GM21825 (cell line): ENCODE measurements at regions not wholly inside any gene's neighbourhood (a gene's known extent, or its start where the extent isn't known, plus 50 kb on each side); places are given as distances from the start of the nearest gene placed in this dataset.
"Not testable (repeated sequence)": the region's sequence is repeated elsewhere in the genome, so short reads cannot be mapped to it uniquely, and the experiment has no call there.

Experiments used
- ATAC-seq: cut with Tn5 transposase; IDR thresholded peaks from one replicate; pipeline ENCODE4 v1.9.1; 2021; ENCODE audit warnings: mild to moderate bottlenecking, moderate library complexity; ENCODE audit not compliant: unreplicated experiment

DNA sequence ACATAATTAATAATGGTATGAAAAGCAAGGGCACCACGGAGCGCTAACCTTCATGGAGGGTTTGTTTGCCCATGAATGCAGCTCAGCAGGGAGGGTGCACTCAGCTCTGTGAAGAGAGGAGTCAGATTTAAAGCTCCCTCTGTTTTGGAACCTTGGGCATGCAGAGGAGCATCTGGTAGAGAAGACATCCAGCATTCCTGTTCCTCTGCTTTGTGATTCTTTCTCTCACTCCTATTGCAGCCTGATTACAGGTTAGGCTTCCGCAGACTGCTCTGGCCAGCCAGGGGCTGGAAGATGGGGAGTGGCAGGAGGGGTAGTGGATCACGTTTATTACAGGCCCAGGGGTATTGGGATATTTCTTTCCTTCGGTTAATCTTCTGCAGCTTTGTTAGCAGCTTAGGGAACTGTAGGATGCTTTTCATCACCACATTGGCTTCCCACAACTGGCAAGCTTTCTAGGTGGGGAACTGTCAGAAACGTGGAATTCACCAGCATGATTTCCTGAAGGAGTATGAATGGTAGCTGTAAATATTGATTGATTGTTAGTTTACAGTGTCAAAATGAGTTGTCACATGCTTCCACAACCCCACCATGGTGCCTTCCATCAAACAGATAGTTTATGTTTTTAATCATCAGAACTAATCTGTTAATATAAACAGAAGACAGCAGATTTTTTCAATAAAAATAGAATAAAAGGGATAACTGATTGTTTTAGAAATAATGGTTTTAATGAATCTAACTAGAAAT lies 201.1 kb downstream of the VAPA start:
- ATAC-seq: no peak

DNA sequence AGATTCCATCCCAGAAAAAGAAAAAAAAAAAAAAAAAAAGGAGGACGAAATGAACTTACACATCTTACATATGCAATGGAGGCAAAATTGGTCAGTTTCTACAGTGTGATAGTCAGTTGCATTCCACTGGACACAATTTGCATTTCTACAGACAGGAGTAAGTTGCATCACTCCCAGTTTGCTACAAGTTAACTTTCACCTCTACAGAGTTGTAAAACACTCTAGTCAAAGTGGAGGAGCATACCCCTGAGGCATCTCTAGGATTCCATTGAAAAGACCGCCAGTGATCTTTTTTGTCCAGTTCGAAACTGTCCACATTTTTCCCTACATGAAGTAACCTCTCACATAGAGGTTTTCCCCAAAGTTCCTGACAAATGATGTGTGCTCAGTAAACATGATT lies 202.8 kb downstream of the VAPA start:
- no peak for ATAC-seq

DNA sequence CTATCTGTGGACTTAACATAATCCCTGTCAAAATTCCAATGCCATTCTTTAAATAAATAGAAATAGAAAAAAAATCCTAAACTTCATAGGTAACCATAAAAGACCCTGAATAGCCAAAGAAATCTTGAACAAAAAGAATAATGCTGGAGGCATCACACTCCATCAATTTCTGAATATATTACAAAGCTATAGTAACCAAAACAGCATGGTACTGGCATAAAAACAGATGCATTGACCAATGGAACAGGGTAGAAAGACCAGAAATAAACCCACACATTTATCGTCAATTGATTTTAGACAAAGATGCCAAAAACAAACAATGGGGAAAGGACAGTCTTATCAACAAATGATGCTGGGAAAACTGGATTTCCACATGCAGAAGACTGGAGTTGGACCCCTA lies 205.7 kb downstream of the VAPA start:
- no peak for ATAC-seq

DNA sequence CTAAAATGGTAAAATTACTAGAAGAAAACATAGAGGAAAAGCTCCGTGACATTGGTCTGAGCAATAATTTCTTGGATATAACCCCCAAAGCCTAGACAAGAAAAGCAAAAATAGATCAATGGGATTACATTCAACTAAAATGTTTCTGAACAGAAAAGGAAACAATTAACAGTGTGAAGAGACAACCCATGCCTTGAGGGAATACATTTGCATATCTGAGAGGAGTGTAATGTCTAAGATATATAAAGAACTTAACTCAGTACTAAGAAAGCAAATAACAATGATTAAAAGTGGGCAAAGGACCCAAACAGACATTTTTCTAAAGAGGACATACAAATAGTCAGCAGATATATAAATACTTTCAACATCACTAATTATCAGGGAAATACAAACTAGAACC lies 206.2 kb downstream of the VAPA start:
- no peak for ATAC-seq

DNA sequence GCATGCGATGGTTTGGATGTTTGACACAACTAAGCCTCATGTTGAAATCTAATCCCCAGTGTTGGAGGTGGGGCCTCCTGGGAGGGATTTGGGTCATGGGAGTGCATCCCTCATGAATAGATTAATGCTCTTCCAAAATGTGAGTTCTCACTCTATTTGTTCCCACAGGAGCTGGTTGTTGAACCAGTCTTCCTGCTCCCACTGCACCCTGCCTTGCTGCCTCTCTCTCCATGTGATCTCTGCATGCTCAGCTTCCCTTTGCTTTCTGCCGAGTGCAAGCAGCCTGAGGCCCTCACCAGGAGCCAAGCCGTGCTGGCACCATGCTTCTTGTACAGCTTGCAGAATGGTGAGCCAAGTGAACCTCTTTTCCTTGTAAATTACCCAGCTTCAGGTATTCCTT lies 206.8 kb downstream of the VAPA start:
- no peak for ATAC-seq

DNA sequence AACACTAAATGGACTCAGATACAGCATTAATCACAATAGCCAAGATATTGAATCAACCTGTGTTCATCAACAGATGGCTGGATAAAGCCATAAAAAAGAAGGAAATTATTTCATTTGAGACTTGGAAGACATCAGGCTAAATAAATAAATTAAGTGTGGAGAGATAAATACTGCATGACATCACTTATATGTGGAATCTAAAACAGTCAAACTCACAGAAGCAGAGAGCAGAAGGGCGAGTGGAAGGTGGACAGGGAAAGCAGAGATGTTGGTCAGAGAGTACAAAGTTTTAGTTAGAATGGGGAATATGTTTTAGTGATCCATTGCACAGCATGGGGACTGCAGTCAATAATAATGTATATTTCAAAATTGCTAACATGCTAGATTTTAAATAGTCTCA lies 207.2 kb downstream of the VAPA start:
- no peak for ATAC-seq

DNA sequence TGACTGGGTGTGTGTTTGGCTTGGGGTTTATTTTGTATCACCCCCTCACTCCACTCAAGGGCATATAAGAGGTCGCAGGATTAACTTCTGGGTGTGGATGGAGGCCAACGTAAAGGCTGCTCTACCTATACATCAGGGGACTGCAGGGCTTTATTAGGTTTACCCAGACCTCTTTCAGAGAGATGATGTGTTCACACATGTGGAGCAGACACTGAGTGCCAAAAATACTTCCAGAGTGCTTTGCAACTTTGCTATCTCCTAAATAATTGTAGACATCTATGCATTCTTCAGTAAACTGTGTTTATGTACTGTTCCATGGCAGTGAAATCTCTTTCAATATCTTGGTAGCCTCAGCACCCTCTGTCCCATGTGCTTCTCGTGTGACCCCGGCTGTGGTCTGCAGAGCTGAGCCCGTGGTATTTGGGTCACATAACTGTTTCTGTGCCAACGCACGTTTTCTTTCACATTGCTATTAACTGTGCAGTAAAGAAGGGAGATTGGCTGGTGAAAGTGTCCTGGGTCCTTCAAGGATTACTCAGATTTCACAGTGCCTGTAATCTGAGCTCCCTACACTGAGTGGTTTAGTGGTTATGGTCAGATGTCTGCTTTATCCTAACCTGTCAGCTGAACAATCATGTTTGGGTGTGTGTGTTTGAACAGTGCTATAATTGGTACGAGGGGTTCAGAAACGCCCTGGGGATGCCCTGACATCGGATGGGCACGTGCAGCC lies 208.1 kb downstream of the VAPA start:
- ATAC-seq: no peak

DNA sequence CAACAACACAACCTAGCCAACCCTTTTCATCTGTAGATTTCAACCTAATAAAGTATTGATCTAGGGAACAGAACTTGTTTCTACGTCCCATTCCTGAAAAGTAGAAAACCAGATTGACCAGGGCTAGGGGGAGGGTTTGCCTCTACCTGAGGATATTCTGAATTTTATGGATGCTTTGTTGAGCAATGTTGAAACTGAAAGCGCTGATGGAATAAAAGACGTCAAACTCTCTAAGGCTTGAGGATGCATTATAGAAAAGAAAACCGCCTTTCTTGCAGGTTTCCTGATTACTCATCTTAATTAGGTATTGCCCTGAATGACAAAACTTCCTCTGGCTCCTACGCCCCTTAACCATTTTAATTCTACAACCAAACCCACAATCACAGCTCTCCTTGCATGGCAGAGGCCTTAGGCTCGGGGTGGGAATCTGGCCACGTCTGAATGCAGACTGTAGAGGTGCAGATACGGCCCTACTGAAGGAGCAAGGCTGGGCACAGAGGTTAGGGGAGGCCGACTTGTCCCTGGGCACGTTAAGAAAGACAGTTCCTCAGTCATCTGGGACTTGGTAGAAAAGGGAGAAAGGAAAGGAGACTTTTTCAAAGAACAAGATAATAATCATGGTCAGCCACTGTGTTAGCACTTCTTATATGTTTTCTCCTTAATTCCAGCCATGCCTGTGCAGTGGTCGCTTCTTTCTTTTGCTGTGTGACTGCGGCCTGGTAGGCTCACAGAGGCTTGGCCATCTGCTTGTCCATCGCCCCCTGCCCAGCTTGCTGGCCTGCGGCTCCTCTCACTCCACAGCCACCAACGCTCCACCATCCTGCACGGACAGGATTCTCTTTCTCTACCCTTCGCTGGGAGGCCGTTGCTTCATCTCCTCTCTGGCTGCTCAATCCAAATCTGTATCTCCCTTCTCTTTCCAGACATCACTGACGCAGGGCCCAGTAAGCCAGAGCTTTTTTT lies 209.5 kb downstream of the VAPA start:
- ATAC-seq: no peak

DNA sequence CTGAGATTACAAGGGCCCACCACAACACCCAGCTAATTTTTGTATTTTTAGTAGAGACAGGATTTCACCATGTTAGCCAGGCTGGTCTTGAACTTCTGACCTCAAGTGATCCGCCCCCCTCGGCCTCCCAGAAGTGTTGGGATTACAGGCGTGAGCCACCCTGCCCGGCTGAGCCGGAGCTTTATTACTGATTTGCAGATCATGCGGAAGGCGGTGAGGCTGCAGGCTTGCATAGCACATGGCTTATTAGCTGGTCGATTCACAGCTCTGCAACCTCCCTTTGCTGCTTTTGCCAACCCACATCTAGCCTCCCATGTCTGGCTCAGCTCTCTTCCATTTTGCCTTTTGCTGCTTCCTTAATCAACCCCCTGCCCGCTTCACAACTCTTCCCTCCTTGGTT lies 210.3 kb downstream of the VAPA start:
- no peak for ATAC-seq

DNA sequence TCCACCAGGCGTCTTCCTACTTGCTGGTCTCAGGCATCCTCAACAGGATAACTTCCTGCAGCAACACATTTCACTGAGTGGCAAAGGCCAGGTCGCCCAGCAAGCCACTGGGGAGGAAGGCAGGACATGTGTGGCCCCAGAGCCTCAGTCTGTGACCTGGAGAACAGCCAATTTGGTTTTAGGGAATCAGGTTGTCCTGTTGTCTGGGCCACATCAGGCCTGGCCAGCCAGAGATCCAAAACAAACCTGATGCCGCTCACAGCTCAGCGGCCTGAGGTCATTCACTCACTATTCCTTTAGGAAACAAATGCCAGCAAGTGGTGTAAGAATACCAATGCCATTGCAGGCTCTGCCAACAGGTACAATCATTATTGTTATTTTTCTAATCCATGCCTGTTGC lies 210.7 kb downstream of the VAPA start:
- no peak for ATAC-seq

DNA sequence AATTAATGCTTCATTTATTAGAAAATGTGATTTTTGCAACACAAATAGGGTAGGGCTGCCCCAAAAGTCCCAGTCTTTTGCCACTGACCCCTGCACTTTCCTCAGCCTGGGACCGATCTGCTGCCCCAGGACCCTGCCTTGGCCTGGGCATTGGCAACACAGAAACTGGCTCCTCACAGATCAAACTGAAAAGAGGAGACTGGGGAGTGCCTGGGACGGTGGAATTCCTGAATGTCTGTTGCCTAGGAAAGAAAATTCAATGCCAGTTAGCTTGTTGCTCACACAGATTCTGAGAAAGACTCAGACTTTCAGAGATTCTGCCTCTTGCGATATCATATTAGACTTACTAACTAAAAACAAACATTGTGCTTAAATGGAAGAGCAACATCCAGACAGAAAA lies 211.2 kb downstream of the VAPA start:
- ATAC-seq: no peak

DNA sequence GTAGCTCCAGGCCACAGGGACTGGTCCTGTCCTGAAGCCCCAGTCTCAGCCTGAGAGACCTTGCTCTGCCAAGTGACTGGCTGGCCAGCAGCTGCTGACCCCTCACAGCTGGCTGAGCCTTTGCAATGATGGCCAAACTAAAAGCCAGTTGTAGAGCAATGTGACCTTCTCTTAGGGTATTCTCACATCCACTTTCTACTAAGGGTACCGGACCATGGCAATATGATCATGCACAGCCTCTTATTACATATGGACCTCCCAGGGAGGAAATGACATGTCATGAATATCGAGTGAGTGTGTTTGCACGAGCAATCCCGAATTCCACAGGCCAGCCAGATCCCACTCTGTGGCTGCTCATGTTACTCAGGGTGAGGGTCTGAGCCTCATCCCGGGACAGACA lies 213.9 kb downstream of the VAPA start:
- ATAC-seq: no peak

DNA sequence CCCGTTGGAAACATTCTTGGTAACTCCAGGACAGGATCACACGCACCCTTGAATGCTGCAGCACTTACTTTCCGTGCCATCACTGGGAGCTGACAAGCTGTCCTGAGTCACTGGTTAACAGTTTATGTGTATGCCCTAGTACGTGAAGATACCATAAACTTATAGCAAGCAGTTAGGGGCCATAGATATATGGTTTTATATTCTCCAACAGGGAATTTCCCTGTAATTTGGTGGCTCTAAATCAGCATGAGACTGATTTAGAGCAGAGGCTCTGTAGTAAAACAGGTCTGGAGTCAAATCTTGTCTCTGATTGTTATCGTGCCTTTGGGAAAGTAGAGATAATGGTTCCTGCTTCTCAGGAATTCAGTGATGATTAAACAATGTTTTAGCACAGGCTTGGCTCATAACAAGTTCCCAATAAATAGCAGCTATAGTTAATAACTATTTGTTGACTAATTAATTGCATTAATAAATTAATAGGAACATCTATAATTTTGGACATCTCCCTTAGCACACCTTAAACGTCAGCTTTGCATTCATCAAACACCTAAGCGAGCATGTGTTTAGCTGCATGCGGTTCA lies 215.2 kb downstream of the VAPA start:
- ATAC-seq: no peak

DNA sequence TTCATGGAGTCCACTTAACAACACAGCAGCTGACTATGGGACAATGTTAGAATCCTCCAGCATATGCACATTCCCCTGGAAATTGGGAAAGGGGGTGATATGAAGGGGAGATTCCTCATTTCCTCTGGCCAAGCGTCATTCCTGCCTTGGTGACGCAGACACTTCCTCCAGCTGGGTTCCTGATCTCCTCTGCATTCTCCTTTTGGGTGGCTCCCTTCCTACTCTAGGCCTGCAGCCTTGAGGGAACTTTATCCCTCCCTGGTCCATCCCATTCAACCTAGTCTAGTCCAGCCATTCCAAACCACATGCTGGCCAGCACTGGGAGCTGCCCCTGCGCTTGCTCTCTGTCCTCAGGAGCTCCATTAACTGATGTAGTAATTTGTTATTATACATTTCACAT lies 216.8 kb downstream of the VAPA start:
- no peak for ATAC-seq

DNA sequence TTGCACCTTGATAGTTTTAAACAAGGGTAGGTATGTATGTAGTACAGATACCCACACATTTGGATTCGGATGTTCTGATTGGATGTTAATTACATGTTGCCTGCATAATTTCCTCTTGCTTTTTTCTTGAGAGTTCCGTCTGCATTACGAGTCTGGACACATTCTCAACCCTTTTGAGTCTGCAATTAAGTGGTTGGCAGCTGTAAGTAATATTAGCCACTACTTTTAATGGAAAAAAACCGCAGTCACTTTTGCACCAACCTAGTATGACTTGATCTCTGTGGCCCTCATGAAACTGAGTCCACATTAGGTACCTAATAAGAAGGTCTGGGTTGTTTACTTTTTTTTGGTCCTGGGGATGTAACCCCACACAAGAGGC lies 217.3 kb downstream of the VAPA start:
- ATAC-seq: no peak

DNA sequence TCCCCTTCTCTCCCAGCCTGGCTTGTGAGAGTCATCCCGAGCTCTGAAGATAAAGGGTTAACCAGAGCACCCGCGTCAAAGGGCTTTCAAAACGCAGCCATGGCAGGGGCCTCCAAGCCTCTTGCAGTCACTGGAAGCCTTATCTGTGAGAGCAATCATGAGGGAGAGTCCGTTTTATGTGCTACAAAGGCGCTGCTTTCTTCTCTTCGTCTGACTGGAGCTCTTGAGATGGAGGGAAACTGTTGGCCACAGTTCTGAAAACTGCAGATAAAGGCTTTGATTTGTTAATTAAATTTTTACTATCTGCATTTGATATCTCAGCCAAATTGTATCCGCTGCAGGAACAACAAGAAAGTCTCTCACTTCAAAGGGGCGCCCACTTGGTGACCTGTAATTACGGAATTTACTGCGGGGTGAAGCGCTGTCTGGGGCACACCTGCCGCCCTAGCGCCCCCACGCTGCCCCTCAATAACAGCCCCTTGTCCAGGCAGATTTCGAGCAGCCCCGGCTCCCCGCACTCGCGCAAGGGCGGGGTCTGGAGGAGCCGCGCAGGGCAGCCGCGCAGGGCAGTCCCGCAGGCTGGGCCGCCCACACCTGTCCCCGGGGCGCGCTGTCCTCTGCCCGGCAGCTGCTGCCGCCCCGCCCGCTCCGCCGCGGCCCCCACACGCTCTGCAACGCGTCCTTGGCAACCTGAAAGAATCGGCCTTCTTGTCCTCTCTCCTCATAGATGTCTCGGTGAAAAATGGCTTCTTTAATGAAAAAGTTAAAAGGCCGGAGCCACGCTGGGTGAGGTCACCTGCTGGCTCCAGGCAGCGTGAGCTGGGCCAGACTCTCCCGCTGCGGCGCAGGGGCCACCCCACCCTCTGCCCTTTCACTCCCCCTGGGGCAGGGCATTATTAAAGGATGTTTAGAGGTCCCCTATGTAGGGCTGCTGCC lies 217.9 kb downstream of the VAPA start:
- no peak for ATAC-seq

DNA sequence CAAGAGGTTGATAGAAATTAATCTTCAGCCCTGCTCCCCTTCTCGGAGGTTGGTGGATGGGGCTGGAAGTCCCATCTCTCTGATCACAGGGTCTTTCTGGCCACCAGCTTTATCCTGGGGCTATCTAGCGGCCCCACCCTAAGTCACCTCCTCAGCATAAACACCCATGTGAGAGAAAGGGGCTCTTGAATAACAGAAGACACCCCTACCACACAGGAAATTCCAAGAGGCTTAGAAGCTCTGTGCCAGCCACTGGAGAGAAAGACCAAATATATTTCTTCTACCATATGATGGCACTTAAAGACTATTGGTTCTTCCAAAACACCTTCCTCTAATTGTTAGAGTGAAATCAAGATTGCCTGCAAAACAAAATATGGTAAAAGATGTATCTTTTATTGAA lies 219.7 kb downstream of the VAPA start:
- no peak for ATAC-seq

DNA sequence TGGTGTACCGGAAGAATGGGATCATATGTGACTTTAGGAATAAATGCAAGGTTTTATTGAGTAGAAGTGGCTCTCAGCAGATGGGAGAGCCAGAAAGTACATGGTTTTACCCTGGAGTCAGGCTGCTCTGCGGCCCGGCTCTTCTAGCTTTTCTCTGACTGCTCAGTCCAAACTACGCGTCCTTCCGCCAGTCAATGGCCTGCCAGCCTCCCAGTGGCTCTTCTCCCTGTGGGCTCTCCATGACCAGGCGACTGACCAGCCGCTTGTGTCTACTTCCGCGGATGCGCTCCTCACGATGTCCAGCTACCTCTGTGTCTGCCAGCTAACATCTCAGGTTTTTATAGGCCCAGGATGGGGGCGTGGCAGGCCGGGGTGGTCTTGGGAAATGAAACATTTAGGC lies 220.4 kb downstream of the VAPA start:
- ATAC-seq: no peak

DNA sequence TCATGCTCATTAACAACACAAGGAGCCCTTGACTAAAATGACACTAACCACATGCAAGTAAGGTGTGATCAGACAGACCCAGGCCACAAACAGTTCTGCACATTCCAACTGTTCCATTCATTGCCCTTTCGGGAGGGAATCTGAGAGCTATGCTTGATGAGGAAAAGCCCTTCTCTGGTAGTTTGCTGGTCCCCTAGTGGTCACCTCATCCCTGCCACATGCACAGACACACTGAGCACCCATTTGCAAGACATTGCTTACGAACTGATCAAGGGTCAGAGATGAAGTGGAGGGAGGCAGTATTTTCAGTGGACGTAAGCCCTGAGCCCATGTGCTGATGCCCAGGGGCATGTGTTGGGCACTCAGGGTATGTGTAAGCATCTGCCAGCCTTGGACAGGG lies 220.9 kb downstream of the VAPA start:
- not testable (repeated sequence) for ATAC-seq

DNA sequence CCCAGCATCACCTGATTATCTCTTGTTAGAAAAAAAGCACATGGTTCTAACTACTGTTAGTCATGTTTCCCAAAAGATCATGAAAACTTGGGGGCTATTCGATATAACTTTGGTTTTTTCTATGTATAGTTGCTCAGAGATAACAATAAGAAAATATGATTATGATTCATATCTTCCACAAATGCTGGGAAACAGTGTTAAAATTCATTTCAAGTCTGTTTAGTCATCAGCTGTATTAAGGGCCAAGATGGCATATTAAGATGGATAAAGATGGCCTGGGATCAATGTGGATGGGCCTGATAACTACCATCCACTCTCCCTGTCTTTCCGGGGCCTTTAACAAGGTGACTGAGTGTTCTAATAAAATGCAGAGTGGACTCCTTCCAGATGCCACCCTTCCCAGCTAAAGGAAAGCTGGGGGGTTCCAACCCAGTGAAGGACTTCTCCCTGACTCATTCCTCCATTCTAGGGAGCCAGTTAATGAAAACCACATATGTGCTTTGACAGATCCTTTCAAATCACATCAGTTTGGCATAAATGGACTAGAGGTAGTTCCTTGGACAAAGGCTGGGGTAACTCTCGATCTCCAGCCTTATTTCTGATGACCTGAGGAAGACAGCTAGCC lies 221.6 kb downstream of the VAPA start:
- no peak for ATAC-seq
